ENCODE measurements at regions not wholly inside any gene's neighbourhood (a gene's known extent, or its start where the extent isn't known, plus 50 kb on each side); places are given as distances from the start of the nearest gene placed in this dataset.

- TF ChIP-seq CTCF (IDR thresholded peaks at IDR 0.05) (peak; percentile 70 to 90 (median 86)), POLR2AphosphoS5 (IDR thresholded peaks at IDR 0.05) (no peak), EP300 (IDR thresholded peaks at IDR 0.05) (no peak), POLR2A (IDR thresholded peaks at IDR 0.05) (no peak)
Measured at GRCh38 chr4:183840311-183840710, 64.8 kb upstream of the STOX2 start.

Measured in gastroesophageal sphincter (tissue), 3 donors.